Mesothelial cell of epicardium (in vitro differentiated cells): ENCODE measurements at regions not wholly inside any gene's neighbourhood (a gene's known extent, or its start where the extent isn't known, plus 50 kb on each side); places are given as distances from the start of the nearest gene placed in this dataset.
"Not testable (repeated sequence)": the region's sequence is repeated elsewhere in the genome, so short reads cannot be mapped to it uniquely, and the experiment has no call there.

Experiments used
- DNase-seq, 2 experiments: peaks; one replicate each; pipeline ENCODE4 v3.0.0; 2021; ENCODE audit warnings: low spot score in 2 of 2; ENCODE audit not compliant: unreplicated experiment in 2 of 2
- H3K27ac Mint-ChIP-seq: 2 replicates; pipeline ENCODE4 v1.8.0; 2021; ENCODE audit warnings: mixed read lengths
- H3K27me3 Mint-ChIP-seq: 2 replicates; pipeline ENCODE4 v1.8.0; 2021; ENCODE audit warnings: low read depth, mixed read lengths
- H3K36me3 Mint-ChIP-seq: 2 replicates; pipeline ENCODE4 v1.8.0; 2021; ENCODE audit warnings: mixed read lengths
- H3K4me1 Mint-ChIP-seq: 2 replicates; pipeline ENCODE4 v1.8.0; 2021; ENCODE audit warnings: mixed read lengths
- H3K4me3 Mint-ChIP-seq: 2 replicates; pipeline ENCODE4 v1.8.0; 2021; ENCODE audit warnings: mild to moderate bottlenecking, moderate library complexity, mixed read lengths
- H3K9me3 Mint-ChIP-seq: 2 replicates; pipeline ENCODE4 v1.8.0; 2021; ENCODE audit warnings: mixed read lengths
- CTCF ChIP-seq: fragments of 200-600 bp; sonication (generic); IDR thresholded peaks from one replicate; pipeline ENCODE4 v1.5.0; 2021; ENCODE audit warnings: antibody characterized with exemption; ENCODE audit not compliant: unreplicated experiment

DNA sequence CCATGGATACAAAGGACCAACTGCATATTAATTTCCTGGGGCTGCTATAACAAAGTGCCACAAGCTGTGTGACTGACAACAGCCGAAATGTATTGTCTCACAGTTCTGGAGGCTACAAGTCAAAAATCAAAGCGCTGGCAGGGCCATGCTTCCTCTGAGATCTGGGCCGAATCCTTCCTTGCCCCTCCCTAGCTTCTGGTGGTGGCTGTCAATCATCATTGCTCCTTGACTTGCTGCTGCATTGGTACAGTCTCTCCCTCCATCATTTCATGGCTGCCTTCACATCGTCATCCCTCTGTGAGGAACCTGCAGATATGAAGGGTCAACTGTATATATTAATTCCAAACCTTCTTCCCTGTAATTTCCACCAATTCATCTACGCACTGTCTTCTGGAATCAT is 118.3 kb downstream of the EXOC5 start:
- Mint-ChIP-seq H3K27ac (no peak overlapping the region), H3K9me3 (no peaks in the 10 kb centered on the region), H3K36me3 (no peaks in the 10 kb centered on the region), H3K27me3 (no peaks in the 10 kb centered on the region), H3K4me1 (no peaks in the 10 kb centered on the region), H3K4me3 (no peak overlapping the region)
- TF ChIP-seq CTCF: no peak
- no peak for DNase-seq

DNA sequence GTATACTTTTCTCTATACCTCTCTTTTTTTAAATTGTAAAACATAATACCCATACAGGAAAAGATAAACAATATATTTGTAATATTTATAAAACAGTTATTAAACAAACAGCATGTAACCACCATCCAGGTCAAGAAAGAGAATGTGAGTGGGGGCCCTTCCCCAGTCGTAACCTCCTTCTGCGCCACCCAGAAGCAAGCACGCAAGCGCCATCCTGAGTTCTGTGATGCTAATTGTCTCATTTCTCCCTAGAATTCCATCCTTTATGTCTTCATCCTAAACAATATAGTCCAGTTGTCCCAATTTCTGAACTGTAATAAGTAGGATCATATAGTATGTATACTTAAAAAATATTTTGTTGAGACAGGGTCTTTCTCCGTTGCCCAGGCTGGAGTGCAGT is 129.5 kb downstream of the EXOC5 start:
- no peaks in the 10 kb centered on the region for H3K27me3 Mint-ChIP-seq

DNA sequence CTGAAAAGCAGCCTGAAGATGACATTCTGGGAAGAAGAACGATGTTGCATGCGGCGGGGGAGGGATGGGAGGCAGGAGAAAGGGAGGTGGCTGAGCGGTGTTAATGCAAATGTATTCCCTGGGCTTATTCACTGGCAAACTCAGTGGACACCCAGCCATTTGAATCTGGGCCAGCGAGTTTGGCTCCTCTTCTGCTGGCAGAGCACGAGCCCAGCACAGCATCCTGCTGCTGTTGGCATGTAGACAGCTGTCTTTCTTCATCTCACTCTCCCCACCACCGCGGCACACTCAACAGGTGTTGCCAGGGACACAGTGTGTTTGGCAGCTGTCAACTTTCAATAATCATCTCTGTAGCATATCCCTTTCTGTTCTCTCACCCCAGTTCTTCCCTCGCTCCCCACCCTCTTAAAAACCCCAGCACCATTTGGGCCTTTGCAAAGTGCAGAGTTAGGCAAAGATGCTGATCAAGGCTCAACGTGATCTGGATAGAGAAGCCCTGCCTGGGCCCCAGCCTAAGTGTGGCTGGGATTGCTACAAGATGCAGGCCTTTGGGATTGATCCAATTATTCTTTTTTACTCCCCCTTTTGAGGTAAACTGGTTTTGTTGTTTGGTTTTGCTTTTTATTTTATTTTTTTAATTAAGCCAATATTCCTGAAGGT is 131.9 kb downstream of the EXOC5 start:
- no peaks in the 10 kb centered on the region for H3K9me3 Mint-ChIP-seq
- H3K4me3 Mint-ChIP-seq: no peak overlapping the region
- no peak for DNase-seq
- H3K4me1 Mint-ChIP-seq: peaks cover 3% of the 10 kb centered on the region
- TF ChIP-seq CTCF: no peak
- H3K27ac Mint-ChIP-seq: no peak overlapping the region
- H3K27me3 Mint-ChIP-seq: no peaks in the 10 kb centered on the region
- no peaks in the 10 kb centered on the region for H3K36me3 Mint-ChIP-seq

More for the DNA sequence above, 129.5 kb downstream of the EXOC5 start:
- Mint-ChIP-seq H3K4me3 (no peak overlapping the region), H3K4me1 (peaks cover 3% of the 10 kb centered on the region), H3K27ac (no peak overlapping the region), H3K9me3 (no peaks in the 10 kb centered on the region), H3K36me3 (no peaks in the 10 kb centered on the region)
- DNase-seq: no peak
- TF ChIP-seq CTCF: no peak

- DNase-seq, H3K4me1 Mint-ChIP-seq, H3K36me3 Mint-ChIP-seq: not testable (repeated sequence)
Measured at GRCh38 chr14:57127809-57128208, 140.9 kb downstream of the EXOC5 start.

DNA sequence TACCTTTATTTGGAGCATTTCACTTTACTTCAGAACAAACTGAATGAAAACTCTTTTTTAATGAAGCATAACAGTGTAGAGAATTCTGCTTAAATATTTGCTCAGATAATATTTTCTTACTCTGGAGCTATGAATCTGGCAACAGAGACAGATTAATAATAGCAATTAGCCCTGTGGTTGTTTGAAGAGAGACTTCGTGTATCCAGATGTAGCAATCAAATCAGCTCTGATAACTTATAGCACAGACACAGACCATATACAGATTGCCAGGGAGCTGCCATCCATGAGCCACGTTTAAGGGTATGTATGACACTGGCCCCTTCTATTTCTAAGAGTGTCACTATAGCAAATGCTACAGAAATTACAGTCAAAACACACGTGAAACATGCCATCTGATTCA is 146.6 kb downstream of the EXOC5 start:
- H3K27ac Mint-ChIP-seq: no peak overlapping the region
- peaks cover 12% of the 10 kb centered on the region for H3K27me3 Mint-ChIP-seq
- no peak overlapping the region for H3K4me3 Mint-ChIP-seq
- no peaks in the 10 kb centered on the region for H3K36me3 Mint-ChIP-seq
- no peak for DNase-seq
- H3K9me3 Mint-ChIP-seq: no peaks in the 10 kb centered on the region
- TF ChIP-seq CTCF: no peak
- no peaks in the 10 kb centered on the region for H3K4me1 Mint-ChIP-seq

More at GRCh38 chr14:57127809-57128208, 140.9 kb downstream of the EXOC5 start:
- not testable (repeated sequence) for H3K27ac Mint-ChIP-seq, H3K4me3 Mint-ChIP-seq, H3K27me3 Mint-ChIP-seq, H3K9me3 Mint-ChIP-seq

GRCh38 chr14:57112072-57112807 is 156.5 kb downstream of the EXOC5 start:
- peaks cover 37% of the 10 kb centered on the region for H3K9me3 Mint-ChIP-seq
- peak overlapping the region; percentile 93 for H3K27ac Mint-ChIP-seq
- H3K36me3 Mint-ChIP-seq: peaks cover 14% of the 10 kb centered on the region
- H3K4me1 Mint-ChIP-seq, H3K27me3 Mint-ChIP-seq: not testable (repeated sequence)
- peak overlapping the region; percentile 82 for H3K4me3 Mint-ChIP-seq
- peak in 1 of 2 experiments; percentile 53 for DNase-seq

DNA sequence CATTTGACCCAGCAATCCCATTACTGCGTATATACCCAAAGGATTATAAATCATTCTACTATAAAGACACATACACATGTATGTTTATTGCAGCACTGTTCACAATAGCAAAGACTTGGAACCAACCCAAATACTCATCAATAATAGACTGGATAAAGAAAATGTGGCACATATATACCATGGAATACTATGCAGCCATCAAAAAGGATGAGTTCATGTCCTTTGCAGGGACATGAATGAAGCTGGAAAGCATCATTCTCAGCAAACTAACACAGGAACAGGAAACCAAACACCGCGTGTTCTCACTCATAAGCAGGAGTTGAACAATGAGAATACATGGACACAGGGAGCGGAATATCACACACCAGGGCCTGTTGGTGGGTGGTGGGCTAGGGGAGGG is 158.3 kb downstream of the EXOC5 start:
- not testable (repeated sequence) for H3K4me1 Mint-ChIP-seq, H3K27me3 Mint-ChIP-seq, H3K4me3 Mint-ChIP-seq, DNase-seq, H3K27ac Mint-ChIP-seq
- Mint-ChIP-seq H3K9me3 (peaks cover 48% of the 10 kb centered on the region), H3K36me3 (peaks cover 20% of the 10 kb centered on the region)
